HG02840 (cell line): ENCODE measurements at regions not wholly inside any gene's neighbourhood (a gene's known extent, or its start where the extent isn't known, plus 50 kb on each side); places are given as distances from the start of the nearest gene placed in this dataset.
"Not testable (repeated sequence)": the region's sequence is repeated elsewhere in the genome, so short reads cannot be mapped to it uniquely, and the experiment has no call there.

Experiments
- ATAC-seq: cut with Tn5 transposase; IDR thresholded peaks from one replicate; pipeline ENCODE4 v1.9.1; 2021; ENCODE audit warnings: mild to moderate bottlenecking, moderate library complexity, moderate number of reproducible peaks; ENCODE audit not compliant: unreplicated experiment, low FRiP score

- not testable (repeated sequence) for ATAC-seq
These were observed 65.9 kb upstream of the NBPF26 start for GRCh38 chr1:120657804-120658203.

- ATAC-seq, result not testable (repeated sequence)
These were observed 65.1 kb upstream of the NBPF26 start for GRCh38 chr1:120658622-120659021.

- not testable (repeated sequence) for ATAC-seq
These were observed 64.6 kb upstream of the NBPF26 start for GRCh38 chr1:120659133-120659532.

- ATAC-seq, result not testable (repeated sequence)
These were observed 59.1 kb upstream of the NBPF26 start for GRCh38 chr1:120664376-120665249.

GRCh38 chr1:120665250-120665577 is 58.5 kb upstream of the NBPF26 start:
- not testable (repeated sequence) for ATAC-seq

GRCh38 chr1:120668187-120668586 is 55.6 kb upstream of the NBPF26 start:
- not testable (repeated sequence) for ATAC-seq
